ENCODE measurements at regions not wholly inside any gene's neighbourhood (a gene's known extent, or its start where the extent isn't known, plus 50 kb on each side); places are given as distances from the start of the nearest gene placed in this dataset.

GRCh38 chr12:70031046-70031445 is 206.0 kb downstream of the MYRFL start:
- TF ChIP-seq, protein P1, sequence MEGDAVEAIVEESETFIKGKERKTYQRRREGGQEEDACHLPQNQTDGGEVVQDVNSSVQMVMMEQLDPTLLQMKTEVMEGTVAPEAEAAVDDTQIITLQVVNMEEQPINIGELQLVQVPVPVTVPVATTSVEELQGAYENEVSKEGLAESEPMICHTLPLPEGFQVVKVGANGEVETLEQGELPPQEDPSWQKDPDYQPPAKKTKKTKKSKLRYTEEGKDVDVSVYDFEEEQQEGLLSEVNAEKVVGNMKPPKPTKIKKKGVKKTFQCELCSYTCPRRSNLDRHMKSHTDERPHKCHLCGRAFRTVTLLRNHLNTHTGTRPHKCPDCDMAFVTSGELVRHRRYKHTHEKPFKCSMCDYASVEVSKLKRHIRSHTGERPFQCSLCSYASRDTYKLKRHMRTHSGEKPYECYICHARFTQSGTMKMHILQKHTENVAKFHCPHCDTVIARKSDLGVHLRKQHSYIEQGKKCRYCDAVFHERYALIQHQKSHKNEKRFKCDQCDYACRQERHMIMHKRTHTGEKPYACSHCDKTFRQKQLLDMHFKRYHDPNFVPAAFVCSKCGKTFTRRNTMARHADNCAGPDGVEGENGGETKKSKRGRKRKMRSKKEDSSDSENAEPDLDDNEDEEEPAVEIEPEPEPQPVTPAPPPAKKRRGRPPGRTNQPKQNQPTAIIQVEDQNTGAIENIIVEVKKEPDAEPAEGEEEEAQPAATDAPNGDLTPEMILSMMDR (IDR thresholded peaks at IDR 0.05): no peak
- no peak for TF ChIP-seq POLR2A (IDR thresholded peaks at IDR 0.05)

All from lower leg skin (tissue), 3 donors.